Neural cell (in vitro differentiated cells): ENCODE measurements at regions not wholly inside any gene's neighbourhood (a gene's known extent, or its start where the extent isn't known, plus 50 kb on each side); places are given as distances from the start of the nearest gene placed in this dataset.
"Not testable (repeated sequence)": the region's sequence is repeated elsewhere in the genome, so short reads cannot be mapped to it uniquely, and the experiment has no call there.

Experiments
- H2AFZ ChIP-seq: fragments of 200-600, 300-800 bp; sonication (generic), shearing (Covaris generic); 2 replicates; pipeline ENCODE4 v1.6.0; 2014; ENCODE audit warnings: low read depth, mild to moderate bottlenecking, antibody characterized with exemption, low read length, moderate library complexity
- H3F3A ChIP-seq: fragments of 200-600 bp; shearing (Covaris generic); 2 replicates; pipeline ENCODE4 v1.6.1; 2016; ENCODE audit warnings: mild to moderate bottlenecking, moderate library complexity, mixed read lengths, antibody characterized with exemption, low read length; ENCODE audit not compliant: insufficient read depth, poor library complexity, severe bottlenecking
- H3K27ac ChIP-seq: fragments of 200-600, 300-800 bp; sonication (generic), shearing (Covaris generic); 2 replicates; pipeline ENCODE4 v1.5.1; 2014; ENCODE audit warnings: mild to moderate bottlenecking, low read length, moderate library complexity
- H3K27me3 ChIP-seq: fragments of 300-800, 200-600 bp; sonication (generic), shearing (Covaris generic); 2 replicates; pipeline ENCODE4 v1.6.0; 2014; ENCODE audit warnings: mild to moderate bottlenecking, low read depth, low read length, moderate library complexity; ENCODE audit not compliant: insufficient read depth
- H3K36me3 ChIP-seq: fragments of 300-800, 200-600 bp; sonication (generic), shearing (Covaris generic); 2 replicates; pipeline ENCODE4 v1.5.1; 2014; ENCODE audit warnings: mild to moderate bottlenecking, antibody characterized with exemption, low read length, moderate library complexity; ENCODE audit not compliant: insufficient read depth
- H3K4me2 ChIP-seq: fragments of 300-800, 200-600 bp; sonication (generic), shearing (Covaris generic); 2 replicates; pipeline ENCODE4 v1.6.0; 2014; ENCODE audit warnings: mild to moderate bottlenecking, low read length
- H3K4me3 ChIP-seq: fragments of 300-800, 200-600 bp; sonication (generic), shearing (Covaris generic); 2 replicates; pipeline ENCODE4 v1.5.1; 2014; ENCODE audit warnings: mild to moderate bottlenecking, low read length, moderate library complexity
- H3K79me2 ChIP-seq: fragments of 200-600 bp; shearing (Covaris generic); replicated peaks from 2 replicates; pipeline ENCODE4 v1.6.0; 2014; ENCODE audit warnings: mild to moderate bottlenecking, low read length, moderate library complexity; ENCODE audit not compliant: insufficient read depth
- H3K9ac ChIP-seq: fragments of 300-800, 200-600 bp; sonication (generic), shearing (Covaris generic); 2 replicates; pipeline ENCODE4 v1.6.1; 2016; ENCODE audit warnings: mild to moderate bottlenecking, low read length, mixed read lengths
- H3K9me2 ChIP-seq: fragments of 200-600 bp; shearing (Covaris generic); 2 replicates; pipeline ENCODE4 v1.6.1; 2016; ENCODE audit warnings: mild to moderate bottlenecking, low read length, mixed read lengths; ENCODE audit not compliant: insufficient read depth
- H3K9me3 ChIP-seq: fragments of 200-600, 300-800 bp; sonication (generic), shearing (Covaris generic); 2 replicates; pipeline ENCODE4 v1.6.1; 2016; ENCODE audit warnings: mild to moderate bottlenecking, mixed run types, low read length, moderate library complexity, mixed read lengths
- H4K20me1 ChIP-seq: fragments of 200-600 bp; shearing (Covaris generic); 2 replicates; pipeline ENCODE4 v1.6.1; 2016; ENCODE audit warnings: mild to moderate bottlenecking, mixed run types; ENCODE audit not compliant: insufficient read depth
- CTCF ChIP-seq: fragments of 450-650 bp; IDR thresholded peaks from 2 replicates; pipeline ENCODE4 v1.5.1; 2014; ENCODE audit warnings: antibody characterized with exemption, mild to moderate bottlenecking, moderate library complexity; ENCODE audit not compliant: poor library complexity, severe bottlenecking
- EP300 ChIP-seq: fragments of 450-650 bp; conservative IDR thresholded peaks from 2 replicates; pipeline ENCODE4 v1.6.1; 2014; ENCODE audit warnings: antibody characterized with exemption, mild to moderate bottlenecking, moderate library complexity; ENCODE audit not compliant: poor library complexity, severe bottlenecking
- EZH2 ChIP-seq: fragments of 200-600, 300-800 bp; shearing (Covaris generic), sonication (generic); IDR thresholded peaks from 2 replicates; pipeline ENCODE4 v1.6.1; 2014; ENCODE audit warnings: antibody characterized with exemption, low read length, borderline replicate concordance, mild to moderate bottlenecking; ENCODE audit not compliant: insufficient read depth, poor library complexity, severe bottlenecking
- MXI1 ChIP-seq: fragments of 450-650 bp; conservative IDR thresholded peaks from 2 replicates; pipeline ENCODE4 v1.6.1; 2014; ENCODE audit warnings: antibody characterized with exemption, mild to moderate bottlenecking; ENCODE audit not compliant: poor library complexity, severe bottlenecking
- POLR2AphosphoS5 ChIP-seq: IDR thresholded peaks from 2 replicates; pipeline ENCODE4 v1.6.1; 2012
- RAD21 ChIP-seq: fragments of 450-650 bp; conservative IDR thresholded peaks from 2 replicates; pipeline ENCODE4 v1.6.1; 2014; ENCODE audit warnings: antibody characterized with exemption, mild to moderate bottlenecking, moderate library complexity
- SMC3 ChIP-seq: fragments of 450-650 bp; conservative IDR thresholded peaks from 2 replicates; pipeline ENCODE4 v1.6.1; 2014; ENCODE audit warnings: antibody characterized with exemption, mild to moderate bottlenecking, moderate library complexity; ENCODE audit not compliant: poor library complexity
- TAF1 ChIP-seq: IDR thresholded peaks from 2 replicates; pipeline ENCODE4 v1.6.1; 2012; ENCODE audit warnings: low read depth
- TF ChIP-seq, protein P1 (sequence below): IDR thresholded peaks from 2 replicates; pipeline ENCODE4 v1.6.1; 2012; ENCODE audit warnings: borderline replicate concordance

DNA sequence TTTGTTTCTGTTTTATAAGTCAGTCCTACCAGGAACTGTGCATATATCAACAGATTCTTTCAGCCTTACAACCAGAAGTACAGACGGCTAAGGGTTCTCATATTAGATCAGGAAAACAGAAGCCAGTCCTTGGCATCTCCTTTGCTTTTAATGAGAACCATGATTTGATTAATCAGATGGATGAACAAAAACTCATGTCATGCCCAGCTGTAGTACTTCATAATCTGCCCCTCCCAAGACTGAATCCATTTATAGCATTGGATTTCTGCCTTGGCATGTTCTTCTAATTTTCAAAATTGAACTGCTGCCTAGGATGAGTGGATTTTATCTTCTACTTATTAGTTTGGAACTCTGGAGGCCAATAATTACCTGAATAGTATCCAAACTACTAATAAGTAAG, 617.2 kb downstream of the SLITRK5 start:
- TF ChIP-seq EZH2 = no peak
- TF ChIP-seq RAD21 = no peak
- TF ChIP-seq, protein P1, sequence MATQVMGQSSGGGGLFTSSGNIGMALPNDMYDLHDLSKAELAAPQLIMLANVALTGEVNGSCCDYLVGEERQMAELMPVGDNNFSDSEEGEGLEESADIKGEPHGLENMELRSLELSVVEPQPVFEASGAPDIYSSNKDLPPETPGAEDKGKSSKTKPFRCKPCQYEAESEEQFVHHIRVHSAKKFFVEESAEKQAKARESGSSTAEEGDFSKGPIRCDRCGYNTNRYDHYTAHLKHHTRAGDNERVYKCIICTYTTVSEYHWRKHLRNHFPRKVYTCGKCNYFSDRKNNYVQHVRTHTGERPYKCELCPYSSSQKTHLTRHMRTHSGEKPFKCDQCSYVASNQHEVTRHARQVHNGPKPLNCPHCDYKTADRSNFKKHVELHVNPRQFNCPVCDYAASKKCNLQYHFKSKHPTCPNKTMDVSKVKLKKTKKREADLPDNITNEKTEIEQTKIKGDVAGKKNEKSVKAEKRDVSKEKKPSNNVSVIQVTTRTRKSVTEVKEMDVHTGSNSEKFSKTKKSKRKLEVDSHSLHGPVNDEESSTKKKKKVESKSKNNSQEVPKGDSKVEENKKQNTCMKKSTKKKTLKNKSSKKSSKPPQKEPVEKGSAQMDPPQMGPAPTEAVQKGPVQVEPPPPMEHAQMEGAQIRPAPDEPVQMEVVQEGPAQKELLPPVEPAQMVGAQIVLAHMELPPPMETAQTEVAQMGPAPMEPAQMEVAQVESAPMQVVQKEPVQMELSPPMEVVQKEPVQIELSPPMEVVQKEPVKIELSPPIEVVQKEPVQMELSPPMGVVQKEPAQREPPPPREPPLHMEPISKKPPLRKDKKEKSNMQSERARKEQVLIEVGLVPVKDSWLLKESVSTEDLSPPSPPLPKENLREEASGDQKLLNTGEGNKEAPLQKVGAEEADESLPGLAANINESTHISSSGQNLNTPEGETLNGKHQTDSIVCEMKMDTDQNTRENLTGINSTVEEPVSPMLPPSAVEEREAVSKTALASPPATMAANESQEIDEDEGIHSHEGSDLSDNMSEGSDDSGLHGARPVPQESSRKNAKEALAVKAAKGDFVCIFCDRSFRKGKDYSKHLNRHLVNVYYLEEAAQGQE = no peak
- TF ChIP-seq MXI1 = no peak
- TF ChIP-seq SMC3 = no peak
- TF ChIP-seq CTCF = no peak
- no peak for TF ChIP-seq TAF1
- TF ChIP-seq EP300 = no peak
- TF ChIP-seq POLR2AphosphoS5 = no peak
- H3K4me3 ChIP-seq = no peak overlapping the region
- H2AFZ ChIP-seq = no peak overlapping the region
- no peaks in the 10 kb centered on the region for H3K79me2 ChIP-seq
- H4K20me1 ChIP-seq = no peaks in the 10 kb centered on the region
- H3K27me3 ChIP-seq = no peaks in the 10 kb centered on the region
- H3K9ac ChIP-seq = no peak overlapping the region
- H3F3A ChIP-seq = no peaks in the 10 kb centered on the region
- H3K4me2 ChIP-seq = no peak overlapping the region
- H3K27ac ChIP-seq = no peak overlapping the region
- no peaks in the 10 kb centered on the region for H3K36me3 ChIP-seq
- H3K9me2 ChIP-seq = no peaks in the 10 kb centered on the region
- peaks cover 7% of the 10 kb centered on the region for H3K9me3 ChIP-seq

GRCh38 chr13:88291731-88292130, 620.6 kb downstream of the SLITRK5 start:
- not testable (repeated sequence) for H2AFZ ChIP-seq, H3F3A ChIP-seq, H3K4me3 ChIP-seq

DNA sequence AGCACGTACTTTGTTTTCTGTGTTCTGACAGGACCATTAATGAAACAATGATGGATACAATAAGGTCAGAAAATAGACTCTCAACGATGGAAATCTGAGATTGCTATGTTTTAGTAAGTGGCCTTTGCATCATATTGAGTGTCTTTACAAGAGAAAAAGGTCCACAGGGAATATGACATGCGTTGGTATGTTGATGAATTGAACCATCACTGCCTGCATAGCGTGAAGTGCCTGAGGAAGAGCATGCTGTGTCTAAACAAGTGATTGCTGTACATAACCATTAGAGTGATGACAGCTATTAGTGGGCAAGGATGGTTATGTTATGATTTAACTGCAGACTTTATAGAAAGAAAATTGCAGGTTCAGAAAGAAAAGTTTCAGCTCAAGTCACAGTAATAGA, 623.2 kb downstream of the SLITRK5 start:
- H3K4me3 ChIP-seq = no peak overlapping the region
- H3K79me2 ChIP-seq = no peaks in the 10 kb centered on the region
- H3K9me3 ChIP-seq = no peaks in the 10 kb centered on the region
- H3K4me2 ChIP-seq = no peak overlapping the region
- H3K27me3 ChIP-seq = no peaks in the 10 kb centered on the region
- H3K36me3 ChIP-seq = no peaks in the 10 kb centered on the region
- no peaks in the 10 kb centered on the region for H4K20me1 ChIP-seq
- H3F3A ChIP-seq = no peaks in the 10 kb centered on the region
- no peaks in the 10 kb centered on the region for H3K9me2 ChIP-seq
- TF ChIP-seq RAD21 (peak; percentile 14), MXI1 (no peak), EP300 (peak; percentile 85), POLR2AphosphoS5 (peak; percentile 97), EZH2 (no peak), TAF1 (no peak), CTCF (no peak), SMC3 (no peak)
- TF ChIP-seq, protein P1 = no peak
- H3K9ac ChIP-seq = no peak overlapping the region
- H3K27ac ChIP-seq = no peak overlapping the region
- H2AFZ ChIP-seq = no peak overlapping the region

More at GRCh38 chr13:88291731-88292130, 620.6 kb downstream of the SLITRK5 start:
- H3K79me2 ChIP-seq, H3K9me2 ChIP-seq, H3K9ac ChIP-seq, H3K27me3 ChIP-seq, H3K27ac ChIP-seq, H3K36me3 ChIP-seq, H4K20me1 ChIP-seq, H3K4me2 ChIP-seq, H3K9me3 ChIP-seq: not testable (repeated sequence)
